OCI-LY7 (cell line): ENCODE measurements at regions not wholly inside any gene's neighbourhood (a gene's known extent, or its start where the extent isn't known, plus 50 kb on each side); places are given as distances from the start of the nearest gene placed in this dataset.

ENCODE experiments used
- BruUV-seq: library from RNA; stranded (reverse); fragments of 400-500 nt; replicated peaks from 2 replicates; lab custom pipeline; 2021; lab: Mats Ljungman, UMichigan
- CTCF ChIA-PET: fragments of 300-600 bp; sonication (Branson Sonifier 250); formaldehyde crosslinking; loops from one replicate; lab custom pipeline; 2022; ENCODE audit warnings: antibody characterized with exemption; ENCODE audit not compliant: unreplicated experiment; lab: Charles Lee
- POLR2A ChIA-PET: fragments of 300-600 bp; sonication (Branson Sonifier 250); formaldehyde crosslinking; loops from one replicate; lab custom pipeline; 2022; ENCODE audit warnings: antibody characterized with exemption; lab: Charles Lee
- DNase-seq: peaks from one replicate; pipeline ENCODE4 v3.0.0-alpha.2; 2015; ENCODE audit warnings: low spot score
- H2AFZ ChIP-seq: fragments of 200-600 bp; sonication (generic), shearing (Covaris generic); 2 replicates; pipeline ENCODE4 v1.6.1; 2014; ENCODE audit warnings: mild to moderate bottlenecking, antibody characterized with exemption, low read length, moderate library complexity
- H3K27ac ChIP-seq: fragments of 200-600 bp; sonication (generic); 2 replicates; pipeline ENCODE4 v1.5.1; 2014; ENCODE audit warnings: mixed run types, low read depth, mild to moderate bottlenecking, moderate library complexity, low read length, inconsistent platforms; ENCODE audit not compliant: poor library complexity, severe bottlenecking
- H3K36me3 ChIP-seq: fragments of 200-600 bp; sonication (generic); 2 replicates; pipeline ENCODE4 v1.6.1; 2014; ENCODE audit warnings: mild to moderate bottlenecking, antibody characterized with exemption, low read length, moderate library complexity, mixed read lengths; ENCODE audit not compliant: insufficient read depth
- H3K4me1 ChIP-seq: fragments of 200-600 bp; sonication (generic); 2 replicates; pipeline ENCODE4 v1.5.1; 2014; ENCODE audit warnings: mild to moderate bottlenecking, low read length; ENCODE audit not compliant: insufficient read depth, poor library complexity, severe bottlenecking
- H3K4me2 ChIP-seq: fragments of 200-600 bp; sonication (generic); 2 replicates; pipeline ENCODE4 v1.6.1; 2014; ENCODE audit warnings: mild to moderate bottlenecking, low read length
- H3K4me3 ChIP-seq: fragments of 200-600 bp; sonication (generic); 2 replicates; pipeline ENCODE4 v1.5.1; 2014; ENCODE audit warnings: mild to moderate bottlenecking, low read depth, low read length; ENCODE audit not compliant: poor library complexity, severe bottlenecking
- H3K79me2 ChIP-seq: fragments of 200-600 bp; sonication (generic); 2 replicates; pipeline ENCODE4 v1.6.1; 2016; ENCODE audit warnings: low read depth, mild to moderate bottlenecking, low read length, moderate library complexity, mixed read lengths; ENCODE audit not compliant: insufficient read depth
- H3K9me2 ChIP-seq: fragments of 200-600 bp; sonication (generic); 2 replicates; pipeline ENCODE4 v1.6.1; 2016; ENCODE audit warnings: mild to moderate bottlenecking, low read length, mixed read lengths; ENCODE audit not compliant: insufficient read depth
- H3K9me3 ChIP-seq: fragments of 200-600 bp; sonication (generic); 2 replicates; pipeline ENCODE4 v1.6.1; 2014; ENCODE audit warnings: mild to moderate bottlenecking, mixed run types, low read length, mixed read lengths
- H4K20me1 ChIP-seq: fragments of 200-600 bp; sonication (generic); 2 replicates; pipeline ENCODE4 v1.6.1; 2014; ENCODE audit warnings: mild to moderate bottlenecking, antibody characterized with exemption, low read length, moderate library complexity, mixed read lengths; ENCODE audit not compliant: insufficient read depth
- CTCF ChIP-seq: fragments of 200-600 bp; sonication (generic); conservative IDR thresholded peaks from 2 replicates; pipeline ENCODE4 v1.5.1; 2014; ENCODE audit warnings: mild to moderate bottlenecking, antibody characterized with exemption, low read length, moderate library complexity, mixed read lengths
- EZH2phosphoT487 ChIP-seq: fragments of 200-600 bp; sonication (generic); IDR thresholded peaks from 2 replicates; pipeline ENCODE4 v1.6.1; 2018; ENCODE audit warnings: low read depth, borderline replicate concordance, mild to moderate bottlenecking, mixed run types, antibody characterized with exemption, low read length, moderate library complexity, mixed read lengths
- intact Hi-C: fragments of 100-400 bp; cut with micrococcal nuclease; formaldehyde crosslinking; loops from one replicate; pipeline ENCODE4 v1.10.0; 2022; ENCODE audit not compliant: unreplicated experiment

GRCh38 chr1:59183749-59184317 is 113.1 kb upstream of the FGGY start:
- no peaks in the 10 kb centered on the region for H3K9me2 ChIP-seq
- no peak overlapping the region for H3K4me2 ChIP-seq
- no peak overlapping the region for H3K4me3 ChIP-seq
- no peak overlapping the region for H3K27ac ChIP-seq
- intact Hi-C loops: no loop called here
- CTCF ChIA-PET: no interaction called here
- no peak overlapping the region for H2AFZ ChIP-seq
- H3K36me3 ChIP-seq: no peaks in the 10 kb centered on the region
- no peaks in the 10 kb centered on the region for H4K20me1 ChIP-seq
- no peaks in the 10 kb centered on the region for H3K79me2 ChIP-seq
- no TSS peak for BruUV-seq
- DNase-seq: no peak
- no peaks in the 10 kb centered on the region for H3K9me3 ChIP-seq
- H3K4me1 ChIP-seq: no peaks in the 10 kb centered on the region
- POLR2A ChIA-PET: no interaction called here
- no peak for TF ChIP-seq CTCF
- TF ChIP-seq EZH2phosphoT487: no peak

- Histone ChIP-seq H4K20me1 (no peaks in the 10 kb centered on the region), H3K4me3 (no peak overlapping the region), H2AFZ (no peak overlapping the region), H3K4me2 (no peak overlapping the region), H3K9me3 (no peaks in the 10 kb centered on the region), H3K27ac (no peak overlapping the region), H3K9me2 (no peaks in the 10 kb centered on the region), H3K4me1 (no peaks in the 10 kb centered on the region), H3K79me2 (no peaks in the 10 kb centered on the region), H3K36me3 (no peaks in the 10 kb centered on the region)
- BruUV-seq: no TSS peak
- ChIA-PET POLR2A (no interaction called here), CTCF (no interaction called here)
- DNase-seq: no peak
- TF ChIP-seq CTCF: no peak
- no peak for TF ChIP-seq EZH2phosphoT487
- intact Hi-C loops: no loop called here
Measured at GRCh38 chr1:59184365-59184905, 112.5 kb upstream of the FGGY start.

GRCh38 chr1:59185163-59185860 is 111.6 kb upstream of the FGGY start:
- Histone ChIP-seq H3K4me2 (no peak overlapping the region), H3K4me1 (no peaks in the 10 kb centered on the region), H3K9me2 (no peaks in the 10 kb centered on the region), H2AFZ (no peak overlapping the region), H4K20me1 (no peaks in the 10 kb centered on the region), H3K79me2 (no peaks in the 10 kb centered on the region), H3K27ac (no peak overlapping the region), H3K36me3 (no peaks in the 10 kb centered on the region), H3K4me3 (no peak overlapping the region), H3K9me3 (no peaks in the 10 kb centered on the region)
- ChIA-PET CTCF (no interaction called here), POLR2A (interaction anchor here (0.5 kb wide), 1 partner anchor 400 kb away, joined by 4 read pairs; no protein-coding TSS in a partner anchor)
- no peak for DNase-seq
- intact Hi-C loops: no loop called here
- no TSS peak for BruUV-seq
- TF ChIP-seq EZH2phosphoT487 (no peak), CTCF (no peak)
